ENCODE measurements at regions not wholly inside any gene's neighbourhood (a gene's known extent, or its start where the extent isn't known, plus 50 kb on each side); places are given as distances from the start of the nearest gene placed in this dataset.

- no peak for TF ChIP-seq EZH2 (IDR thresholded peaks at IDR 0.05; ENCODE audit: borderline replicate concordance, low read depth, low read length, severe bottlenecking)
- no peak for TF ChIP-seq CTCF (IDR thresholded peaks at IDR 0.05; ENCODE audit: borderline replicate concordance, extremely low read depth, low read length, poor library complexity, severe bottlenecking)
Observed at GRCh38 chr2:38473333-38474005, 96.4 kb upstream of the ATL2 start.

Data from DND-41 (cell line).